ENCODE measurements at regions not wholly inside any gene's neighbourhood (a gene's known extent, or its start where the extent isn't known, plus 50 kb on each side); places are given as distances from the start of the nearest gene placed in this dataset.
"Not testable (repeated sequence)": the region's sequence is repeated elsewhere in the genome, so short reads cannot be mapped to it uniquely, and the experiment has no call there.

GRCh38 chr9:72459308-72459707 is 62.1 kb upstream of the TMC1 start:
- no peak for DNase-seq (ENCODE audit: low read depth)
- H3K4me3 ChIP-seq (ENCODE audit: low read depth, low read length), result no peak overlapping the region
- no peak for TF ChIP-seq CTCF (IDR thresholded peaks at IDR 0.05; ENCODE audit: insufficient read depth, low read depth, low read length, missing control alignments)

- no peak for DNase-seq (ENCODE audit: low read depth)
- H3K4me3 ChIP-seq (ENCODE audit: low read depth, low read length), result no peak overlapping the region
- no peak for TF ChIP-seq CTCF (IDR thresholded peaks at IDR 0.05; ENCODE audit: insufficient read depth, low read depth, low read length, missing control alignments)
Observed at GRCh38 chr9:72458153-72458552, 63.3 kb upstream of the TMC1 start.

GRCh38 chr9:72457366-72457765 is 64.0 kb upstream of the TMC1 start:
- no peak for DNase-seq (ENCODE audit: low read depth)
- no peak overlapping the region for H3K4me3 ChIP-seq (ENCODE audit: low read depth, low read length)
- no peak for TF ChIP-seq CTCF (IDR thresholded peaks at IDR 0.05; ENCODE audit: insufficient read depth, low read depth, low read length, missing control alignments)

GRCh38 chr9:72454871-72455491 is 66.4 kb upstream of the TMC1 start:
- no peak overlapping the region for H3K4me3 ChIP-seq (ENCODE audit: low read depth, low read length)
- TF ChIP-seq CTCF (IDR thresholded peaks at IDR 0.05; ENCODE audit: insufficient read depth, low read depth, low read length, missing control alignments), result no peak
- no peak for DNase-seq (ENCODE audit: low read depth)

GRCh38 chr9:72453797-72454196 is 67.6 kb upstream of the TMC1 start:
- no peak for TF ChIP-seq CTCF (IDR thresholded peaks at IDR 0.05; ENCODE audit: insufficient read depth, low read depth, low read length, missing control alignments)
- DNase-seq (ENCODE audit: low read depth), result no peak
- H3K4me3 ChIP-seq (ENCODE audit: low read depth, low read length), result no peak overlapping the region

GRCh38 chr9:72446241-72446640 is 75.2 kb upstream of the TMC1 start:
- DNase-seq (ENCODE audit: low read depth); H3K4me3 ChIP-seq (ENCODE audit: low read depth, low read length): not testable (repeated sequence)

GRCh38 chr9:72445306-72445995 is 76.0 kb upstream of the TMC1 start:
- no peak overlapping the region for H3K4me3 ChIP-seq (ENCODE audit: low read depth, low read length)
- no peak for DNase-seq (ENCODE audit: low read depth)
- no peak for TF ChIP-seq CTCF (IDR thresholded peaks at IDR 0.05; ENCODE audit: insufficient read depth, low read depth, low read length, missing control alignments)

Measured in GM12865 (cell line).